ENCODE measurements at regions not wholly inside any gene's neighbourhood (a gene's known extent, or its start where the extent isn't known, plus 50 kb on each side); places are given as distances from the start of the nearest gene placed in this dataset.
A peak's percentile ranks its signal among the peaks of the same experiment; 100 is the strongest.
"Not testable (repeated sequence)": the region's sequence is repeated elsewhere in the genome, so short reads cannot be mapped to it uniquely, and the experiment has no call there.

- DNase-seq (ENCODE audit: low spot score), result not testable (repeated sequence)
These were observed 54.1 kb upstream of the USP14 start for GRCh38 chr18:104264-104663.

- DNase-seq (ENCODE audit: low spot score), result peak; percentile 56
These were observed 53.0 kb upstream of the USP14 start for GRCh38 chr18:105161-106053.

- DNase-seq (ENCODE audit: low spot score), result peak; percentile 50
These were observed 52.1 kb upstream of the USP14 start for GRCh38 chr18:106054-106851.

- peak; percentile 34 for DNase-seq (ENCODE audit: low spot score)
These were observed 51.4 kb upstream of the USP14 start for GRCh38 chr18:106868-107384.

GRCh38 chr18:107464-107863 lies 50.9 kb upstream of the USP14 start:
- peak; percentile 81 for DNase-seq (ENCODE audit: low spot score)

- not testable (repeated sequence) for DNase-seq (ENCODE audit: low spot score)
These were observed 50.3 kb upstream of the USP14 start for GRCh38 chr18:107947-108664.

All from NAMALWA (cell line).